SH-SY5Y (cell line): ENCODE measurements at regions not wholly inside any gene's neighbourhood (a gene's known extent, or its start where the extent isn't known, plus 50 kb on each side); places are given as distances from the start of the nearest gene placed in this dataset.

Source experiments
- GATA2 ChIP-seq: IDR thresholded peaks from 2 replicates; pipeline ENCODE4 v1.6.1; 2011; ENCODE audit warnings: mild to moderate bottlenecking, low read depth, low read length
- GATA3 ChIP-seq: IDR thresholded peaks from 2 replicates; pipeline ENCODE4 v1.6.1; 2011; ENCODE audit warnings: low read depth, mild to moderate bottlenecking, low read length, moderate library complexity

- TF ChIP-seq GATA2 (no peak), GATA3 (no peak)
Measured at GRCh38 chr14:61904946-61905345, 142.7 kb downstream of the SNAPC1 start.
